ENCODE measurements at regions not wholly inside any gene's neighbourhood (a gene's known extent, or its start where the extent isn't known, plus 50 kb on each side); places are given as distances from the start of the nearest gene placed in this dataset.

- no peak for DNase-seq (ENCODE audit: low read depth, low spot score)
- in situ Hi-C loops (cut with HindIII; ENCODE audit: low pct_unique_long_range_greater_than_20kb, low sequenced_read_pairs) = no loop called here
These were observed 378.8 kb upstream of the ARID1B start for GRCh38 chr6:156398371-156398770.

GRCh38 chr6:156396791-156397418, 380.3 kb upstream of the ARID1B start:
- in situ Hi-C loops (cut with HindIII; ENCODE audit: low pct_unique_long_range_greater_than_20kb, low sequenced_read_pairs) = no loop called here
- DNase-seq (ENCODE audit: low read depth, low spot score) = no peak

- in situ Hi-C loops (cut with HindIII; ENCODE audit: low pct_unique_long_range_greater_than_20kb, low sequenced_read_pairs) = no loop called here
- DNase-seq (ENCODE audit: low read depth, low spot score) = no peak
These were observed 381.0 kb upstream of the ARID1B start for GRCh38 chr6:156396068-156396771.

- in situ Hi-C loops (cut with HindIII; ENCODE audit: low pct_unique_long_range_greater_than_20kb, low sequenced_read_pairs) = no loop called here
- DNase-seq (ENCODE audit: low read depth, low spot score) = no peak
These were observed 381.9 kb upstream of the ARID1B start for GRCh38 chr6:156395276-156395675.

GRCh38 chr6:156392648-156393047, 384.5 kb upstream of the ARID1B start:
- in situ Hi-C loops (cut with HindIII; ENCODE audit: low pct_unique_long_range_greater_than_20kb, low sequenced_read_pairs) = no loop called here

GRCh38 chr6:156391977-156392376, 385.2 kb upstream of the ARID1B start:
- in situ Hi-C loops (cut with HindIII; ENCODE audit: low pct_unique_long_range_greater_than_20kb, low sequenced_read_pairs) = no loop called here
- no peak for DNase-seq (ENCODE audit: low read depth, low spot score)

More at GRCh38 chr6:156392648-156393047, 384.5 kb upstream of the ARID1B start:
- DNase-seq (ENCODE audit: low read depth, low spot score) = no peak

- in situ Hi-C loops (cut with HindIII; ENCODE audit: low pct_unique_long_range_greater_than_20kb, low sequenced_read_pairs) = no loop called here
- no peak for DNase-seq (ENCODE audit: low read depth, low spot score)
These were observed 386.0 kb upstream of the ARID1B start for GRCh38 chr6:156391061-156391672.

GRCh38 chr6:156390621-156391020, 386.6 kb upstream of the ARID1B start:
- no peak for DNase-seq (ENCODE audit: low read depth, low spot score)
- in situ Hi-C loops (cut with HindIII; ENCODE audit: low pct_unique_long_range_greater_than_20kb, low sequenced_read_pairs) = no loop called here

GRCh38 chr6:156389296-156389695, 387.9 kb upstream of the ARID1B start:
- no peak for DNase-seq (ENCODE audit: low read depth, low spot score)
- in situ Hi-C loops (cut with HindIII; ENCODE audit: low pct_unique_long_range_greater_than_20kb, low sequenced_read_pairs) = no loop called here

GRCh38 chr6:156387472-156387871, 389.7 kb upstream of the ARID1B start:
- no peak for DNase-seq (ENCODE audit: low read depth, low spot score)
- in situ Hi-C loops (cut with HindIII; ENCODE audit: low pct_unique_long_range_greater_than_20kb, low sequenced_read_pairs) = no loop called here

- in situ Hi-C loops (cut with HindIII; ENCODE audit: low pct_unique_long_range_greater_than_20kb, low sequenced_read_pairs) = no loop called here
- no peak for DNase-seq (ENCODE audit: low read depth, low spot score)
These were observed 394.1 kb upstream of the ARID1B start for GRCh38 chr6:156383059-156383458.

GRCh38 chr6:156379392-156380289, 397.5 kb upstream of the ARID1B start:
- no peak for DNase-seq (ENCODE audit: low read depth, low spot score)
- in situ Hi-C loops (cut with HindIII; ENCODE audit: low pct_unique_long_range_greater_than_20kb, low sequenced_read_pairs) = no loop called here

- DNase-seq (ENCODE audit: low read depth, low spot score) = no peak
- in situ Hi-C loops (cut with HindIII; ENCODE audit: low pct_unique_long_range_greater_than_20kb, low sequenced_read_pairs) = no loop called here
These were observed 398.3 kb upstream of the ARID1B start for GRCh38 chr6:156378853-156379252.

GRCh38 chr6:156376091-156376490, 401.1 kb upstream of the ARID1B start:
- in situ Hi-C loops (cut with HindIII; ENCODE audit: low pct_unique_long_range_greater_than_20kb, low sequenced_read_pairs) = no loop called here
- DNase-seq (ENCODE audit: low read depth, low spot score) = no peak

- peak; percentile 53 for DNase-seq (ENCODE audit: low read depth, low spot score)
- in situ Hi-C loops (cut with HindIII; ENCODE audit: low pct_unique_long_range_greater_than_20kb, low sequenced_read_pairs) = no loop called here
These were observed 417.3 kb upstream of the ARID1B start for GRCh38 chr6:156359912-156360311.

GRCh38 chr6:156352861-156353260, 424.3 kb upstream of the ARID1B start:
- in situ Hi-C loops (cut with HindIII; ENCODE audit: low pct_unique_long_range_greater_than_20kb, low sequenced_read_pairs) = no loop called here
- DNase-seq (ENCODE audit: low read depth, low spot score) = no peak

- in situ Hi-C loops (cut with HindIII; ENCODE audit: low pct_unique_long_range_greater_than_20kb, low sequenced_read_pairs) = no loop called here
These were observed 425.7 kb upstream of the ARID1B start for GRCh38 chr6:156351346-156351966.

GRCh38 chr6:156350337-156350736, 426.8 kb upstream of the ARID1B start:
- in situ Hi-C loops (cut with HindIII; ENCODE audit: low pct_unique_long_range_greater_than_20kb, low sequenced_read_pairs) = no loop called here

More at GRCh38 chr6:156351346-156351966, 425.7 kb upstream of the ARID1B start:
- no peak for DNase-seq (ENCODE audit: low read depth, low spot score)

More at GRCh38 chr6:156350337-156350736, 426.8 kb upstream of the ARID1B start:
- DNase-seq (ENCODE audit: low read depth, low spot score) = no peak
